Loucy (cell line): ENCODE measurements at regions not wholly inside any gene's neighbourhood (a gene's known extent, or its start where the extent isn't known, plus 50 kb on each side); places are given as distances from the start of the nearest gene placed in this dataset.

Experiments
- H2AFZ ChIP-seq: fragments of 200-600 bp; sonication (generic); 2 replicates; pipeline ENCODE4 v1.6.0; 2016; ENCODE audit warnings: antibody characterized with exemption, mild to moderate bottlenecking, low read length, moderate library complexity
- H3F3A ChIP-seq: fragments of 200-600 bp; 2 replicates; pipeline ENCODE4 v1.6.0; 2016; ENCODE audit warnings: antibody characterized with exemption, low read depth, mild to moderate bottlenecking
- H3K27me3 ChIP-seq: fragments of 200-600 bp; sonication (generic); 2 replicates; pipeline ENCODE4 v1.6.1; 2014; ENCODE audit warnings: low read length, mild to moderate bottlenecking; ENCODE audit not compliant: insufficient read depth, poor library complexity, severe bottlenecking
- H3K36me3 ChIP-seq: fragments of 200-600 bp; sonication (generic); 2 replicates; pipeline ENCODE4 v1.6.1; 2016; ENCODE audit warnings: low read length; ENCODE audit not compliant: insufficient read depth
- H3K4me1 ChIP-seq: fragments of 200-600 bp; sonication (generic); 2 replicates; pipeline ENCODE4 v1.5.1; 2014; ENCODE audit warnings: low read length, mild to moderate bottlenecking; ENCODE audit not compliant: insufficient read depth, poor library complexity, severe bottlenecking
- H3K4me2 ChIP-seq: fragments of 200-600 bp; sonication (generic); 2 replicates; pipeline ENCODE4 v1.6.0; 2014; ENCODE audit warnings: antibody characterized with exemption, low read length, low read depth, mild to moderate bottlenecking; ENCODE audit not compliant: poor library complexity, severe bottlenecking
- H3K4me3 ChIP-seq: fragments of 200-600 bp; sonication (generic); 2 replicates; pipeline ENCODE4 v1.5.1; 2014; ENCODE audit warnings: low read length, mild to moderate bottlenecking, mixed read lengths; ENCODE audit not compliant: poor library complexity, severe bottlenecking
- H3K79me2 ChIP-seq: fragments of 200-600 bp; sonication (generic); 2 replicates; pipeline ENCODE4 v1.6.1; 2014; ENCODE audit warnings: low read length; ENCODE audit not compliant: insufficient read depth
- H3K9ac ChIP-seq: fragments of 200-600 bp; sonication (generic); 2 replicates; pipeline ENCODE4 v1.6.0; 2014; ENCODE audit warnings: mild to moderate bottlenecking, low read depth, low read length, moderate library complexity; ENCODE audit not compliant: poor library complexity, severe bottlenecking
- H3K9me2 ChIP-seq: fragments of 200-600 bp; sonication (generic); replicated peaks from 2 replicates; pipeline ENCODE4 v1.6.1; 2016; ENCODE audit warnings: low read depth, low read length, mixed read lengths
- H3K9me3 ChIP-seq: fragments of 200-600 bp; sonication (generic); 2 replicates; pipeline ENCODE4 v1.6.1; 2014; ENCODE audit warnings: mild to moderate bottlenecking, antibody characterized with exemption, low read length, low read depth; ENCODE audit not compliant: insufficient read depth
- H4K20me1 ChIP-seq: fragments of 200-600 bp; sonication (generic); 2 replicates; pipeline ENCODE4 v1.6.0; 2014; ENCODE audit warnings: antibody characterized with exemption, low read length, mild to moderate bottlenecking; ENCODE audit not compliant: insufficient read depth, poor library complexity, severe bottlenecking
- EZH2phosphoT487 ChIP-seq: fragments of 200-600 bp; IDR thresholded peaks from 2 replicates; pipeline ENCODE4 v1.6.1; 2018; ENCODE audit warnings: antibody characterized with exemption, mild to moderate bottlenecking, moderate library complexity, borderline replicate concordance
- TF ChIP-seq, protein P1 (sequence below): fragments of 200-600 bp; sonication (generic); conservative IDR thresholded peaks from 2 replicates; pipeline ENCODE4 v1.5.1; 2014; ENCODE audit warnings: mild to moderate bottlenecking, antibody characterized with exemption, low read length

GRCh38 chr9:90017679-90018078 lies 412.9 kb downstream of the GADD45G start:
- H3K9me3 ChIP-seq = no peaks in the 10 kb centered on the region
- no peaks in the 10 kb centered on the region for H3K79me2 ChIP-seq
- H3K4me2 ChIP-seq = no peak overlapping the region
- H3F3A ChIP-seq = no peaks in the 10 kb centered on the region
- no peak for TF ChIP-seq EZH2phosphoT487
- TF ChIP-seq, protein P1, sequence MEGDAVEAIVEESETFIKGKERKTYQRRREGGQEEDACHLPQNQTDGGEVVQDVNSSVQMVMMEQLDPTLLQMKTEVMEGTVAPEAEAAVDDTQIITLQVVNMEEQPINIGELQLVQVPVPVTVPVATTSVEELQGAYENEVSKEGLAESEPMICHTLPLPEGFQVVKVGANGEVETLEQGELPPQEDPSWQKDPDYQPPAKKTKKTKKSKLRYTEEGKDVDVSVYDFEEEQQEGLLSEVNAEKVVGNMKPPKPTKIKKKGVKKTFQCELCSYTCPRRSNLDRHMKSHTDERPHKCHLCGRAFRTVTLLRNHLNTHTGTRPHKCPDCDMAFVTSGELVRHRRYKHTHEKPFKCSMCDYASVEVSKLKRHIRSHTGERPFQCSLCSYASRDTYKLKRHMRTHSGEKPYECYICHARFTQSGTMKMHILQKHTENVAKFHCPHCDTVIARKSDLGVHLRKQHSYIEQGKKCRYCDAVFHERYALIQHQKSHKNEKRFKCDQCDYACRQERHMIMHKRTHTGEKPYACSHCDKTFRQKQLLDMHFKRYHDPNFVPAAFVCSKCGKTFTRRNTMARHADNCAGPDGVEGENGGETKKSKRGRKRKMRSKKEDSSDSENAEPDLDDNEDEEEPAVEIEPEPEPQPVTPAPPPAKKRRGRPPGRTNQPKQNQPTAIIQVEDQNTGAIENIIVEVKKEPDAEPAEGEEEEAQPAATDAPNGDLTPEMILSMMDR = no peak
- no peaks in the 10 kb centered on the region for H3K36me3 ChIP-seq
- no peak overlapping the region for H3K9ac ChIP-seq
- H3K27me3 ChIP-seq = no peaks in the 10 kb centered on the region
- H3K4me1 ChIP-seq = no peaks in the 10 kb centered on the region
- H4K20me1 ChIP-seq = no peaks in the 10 kb centered on the region
- H3K4me3 ChIP-seq = no peak overlapping the region
- no peaks in the 10 kb centered on the region for H3K9me2 ChIP-seq
- H2AFZ ChIP-seq = no peak overlapping the region

- no peak overlapping the region for H2AFZ ChIP-seq
Observed at GRCh38 chr9:90018688-90019087, 413.9 kb downstream of the GADD45G start.

GRCh38 chr9:90019626-90020025 lies 414.8 kb downstream of the GADD45G start:
- TF ChIP-seq, protein P1 = no peak
- TF ChIP-seq EZH2phosphoT487 = no peak
- H3K9me2 ChIP-seq = no peaks in the 10 kb centered on the region

More at GRCh38 chr9:90018688-90019087, 413.9 kb downstream of the GADD45G start:
- no peaks in the 10 kb centered on the region for H3K4me1 ChIP-seq
- no peaks in the 10 kb centered on the region for H4K20me1 ChIP-seq
- H3F3A ChIP-seq = no peaks in the 10 kb centered on the region
- no peaks in the 10 kb centered on the region for H3K79me2 ChIP-seq
- H3K4me3 ChIP-seq = no peak overlapping the region
- H3K9ac ChIP-seq = no peak overlapping the region
- no peaks in the 10 kb centered on the region for H3K27me3 ChIP-seq
- no peak overlapping the region for H3K4me2 ChIP-seq
- TF ChIP-seq, protein P1 = no peak
- no peak for TF ChIP-seq EZH2phosphoT487
- H3K36me3 ChIP-seq = no peaks in the 10 kb centered on the region
- no peaks in the 10 kb centered on the region for H3K9me3 ChIP-seq
- H3K9me2 ChIP-seq = no peaks in the 10 kb centered on the region

More at GRCh38 chr9:90019626-90020025, 414.8 kb downstream of the GADD45G start:
- Histone ChIP-seq H3K27me3 (no peaks in the 10 kb centered on the region), H3K9me3 (no peaks in the 10 kb centered on the region), H3K4me3 (no peak overlapping the region), H3K79me2 (no peaks in the 10 kb centered on the region), H3K4me2 (no peak overlapping the region), H3K4me1 (no peaks in the 10 kb centered on the region), H3K9ac (no peak overlapping the region), H4K20me1 (no peaks in the 10 kb centered on the region), H3K36me3 (no peaks in the 10 kb centered on the region), H3F3A (no peaks in the 10 kb centered on the region), H2AFZ (no peak overlapping the region)
